ENCODE measurements at regions not wholly inside any gene's neighbourhood (a gene's known extent, or its start where the extent isn't known, plus 50 kb on each side); places are given as distances from the start of the nearest gene placed in this dataset.
"Not testable (repeated sequence)": the region's sequence is repeated elsewhere in the genome, so short reads cannot be mapped to it uniquely, and the experiment has no call there.

DNA sequence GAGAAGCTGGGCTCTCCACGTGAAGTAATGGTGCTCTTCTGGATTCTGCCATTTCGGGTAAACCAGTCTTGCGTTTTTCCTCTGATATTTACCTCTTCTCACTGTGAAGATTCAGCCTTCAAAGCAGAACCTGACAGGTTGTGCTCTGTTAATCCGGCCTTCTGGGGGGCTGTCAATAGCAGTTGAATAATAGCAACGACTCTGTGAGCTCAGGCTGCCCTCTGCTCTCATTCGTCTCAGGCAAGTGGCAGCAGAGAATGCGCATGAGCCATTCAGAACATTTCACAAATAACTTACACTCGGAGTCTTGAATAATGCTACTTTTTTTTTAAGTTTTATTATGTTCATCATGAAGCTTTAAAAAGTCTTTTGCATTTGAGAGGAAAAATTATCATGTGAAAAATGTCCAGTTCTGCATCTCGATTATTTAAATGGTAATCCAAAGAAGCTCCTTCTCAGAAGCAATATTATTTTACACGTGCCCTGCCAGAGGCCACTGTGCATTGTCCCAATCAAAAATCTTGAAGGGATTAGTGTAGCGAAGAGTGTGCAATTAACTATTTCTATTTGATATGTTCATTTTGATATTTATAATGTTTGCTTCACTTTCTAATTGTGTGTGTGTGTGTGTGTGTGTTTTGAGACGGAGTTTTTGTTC lies 354.2 kb upstream of the FAT1 start:
- DNase-seq, result no peak

DNA sequence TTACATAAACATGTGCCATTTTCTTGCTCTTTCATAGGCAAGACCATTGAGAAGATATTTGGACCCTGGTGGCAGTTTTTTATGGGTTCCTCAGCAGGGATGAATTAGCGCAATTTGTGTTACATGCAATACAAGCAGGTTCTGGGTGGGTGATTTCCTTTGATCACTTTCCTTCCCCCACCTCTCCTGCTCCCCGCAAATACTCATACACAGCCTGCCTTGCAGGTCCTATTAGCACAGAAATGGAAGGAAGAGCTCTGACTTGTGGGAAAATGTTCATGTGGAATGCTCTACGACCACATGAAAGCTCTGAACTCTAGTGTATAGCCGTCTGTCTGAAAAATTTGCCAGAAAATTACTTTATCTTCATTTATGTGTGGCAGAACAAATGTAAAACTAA lies 361.0 kb upstream of the FAT1 start:
- no peak for DNase-seq

DNA sequence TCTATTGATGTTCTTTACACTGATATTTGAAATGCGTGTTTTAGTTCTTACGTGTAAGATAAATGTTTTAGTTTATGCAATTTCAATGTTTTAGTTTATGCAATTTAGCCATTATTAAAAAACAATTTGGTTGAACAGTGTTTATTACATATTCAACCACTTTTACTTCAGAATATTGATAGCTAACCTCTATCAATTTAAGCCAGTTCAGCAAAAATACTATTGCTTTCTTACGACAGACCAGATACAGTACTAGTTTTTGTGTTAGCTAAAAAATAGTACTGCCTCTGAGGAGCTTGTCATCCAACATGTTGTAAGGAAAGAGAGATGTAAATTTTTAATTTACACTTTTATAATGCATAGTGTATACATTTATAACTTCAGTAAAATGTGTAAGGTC lies 361.7 kb upstream of the FAT1 start:
- no peak for DNase-seq

DNA sequence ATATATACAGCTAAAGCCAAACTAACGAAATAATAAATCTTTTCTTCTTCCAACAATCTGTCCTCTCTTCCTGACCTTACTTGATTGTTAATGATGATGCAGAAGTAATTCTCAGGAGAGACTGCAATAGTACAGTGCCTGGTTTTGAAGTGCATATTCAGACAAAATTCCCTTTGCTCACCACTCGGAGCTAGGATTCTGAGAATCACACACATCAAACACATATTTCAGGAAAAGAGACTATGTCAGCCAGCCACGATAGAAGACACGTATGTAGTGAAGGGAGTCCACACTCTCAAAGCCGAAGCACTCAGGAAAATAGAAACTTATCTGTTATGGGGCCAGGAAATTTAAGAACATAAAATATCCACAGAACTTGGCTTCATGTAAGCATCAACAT lies 362.5 kb upstream of the FAT1 start:
- DNase-seq, result no peak

DNA sequence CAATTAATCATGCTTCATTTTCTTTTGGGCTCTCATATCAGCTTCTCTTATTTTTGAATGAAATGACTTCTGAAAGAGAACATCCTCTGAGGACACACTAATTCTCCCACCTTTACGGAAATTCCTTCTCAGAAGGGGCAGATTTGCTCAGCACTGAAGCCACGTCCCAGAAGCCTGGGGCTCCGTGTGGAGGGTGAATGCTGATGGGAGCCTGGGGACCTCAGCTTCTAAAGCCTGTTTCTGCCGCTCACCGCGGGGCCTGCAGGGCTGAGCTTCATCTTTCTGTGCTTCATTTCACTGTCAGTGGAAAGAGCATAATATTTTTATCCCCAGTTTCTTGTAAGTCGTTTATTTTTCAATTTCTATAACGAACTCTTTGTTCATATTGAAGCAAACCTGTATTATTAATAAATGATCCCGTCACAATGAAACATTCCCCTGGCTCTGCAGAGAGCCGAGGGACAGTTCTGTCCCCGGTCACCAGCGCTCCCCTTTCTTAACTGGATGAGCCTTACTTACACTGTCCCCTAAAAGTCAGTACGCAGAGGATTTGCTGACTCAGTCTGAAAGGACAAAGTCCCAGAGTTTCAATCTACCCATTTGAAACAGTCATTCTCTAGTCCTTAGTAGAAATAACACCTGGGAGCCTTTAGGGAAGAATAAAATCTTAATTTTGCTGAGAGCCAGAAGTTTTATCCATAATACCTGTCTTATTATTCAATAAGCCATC lies 364.6 kb upstream of the FAT1 start:
- DNase-seq, result no peak

DNA sequence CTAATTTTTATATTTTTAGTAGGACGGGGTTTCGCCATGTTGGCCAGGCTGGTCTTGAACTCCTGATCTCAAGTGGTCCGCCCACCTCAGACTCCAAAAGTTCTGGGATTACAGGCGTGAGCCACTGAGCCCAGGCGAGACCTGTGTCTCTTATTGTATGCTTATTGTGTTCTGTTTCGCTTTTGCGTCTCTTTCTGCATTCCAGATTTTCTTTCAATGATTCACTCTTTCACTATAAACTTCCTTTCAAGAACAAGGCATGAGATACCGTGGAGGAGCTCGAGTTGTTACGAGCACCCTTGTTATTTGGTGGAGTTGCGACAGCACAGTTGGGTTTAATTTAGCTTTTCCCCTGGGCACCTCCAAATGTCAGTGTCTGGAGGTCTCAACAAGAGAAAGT lies 366.7 kb upstream of the FAT1 start:
- no peak for DNase-seq

DNA sequence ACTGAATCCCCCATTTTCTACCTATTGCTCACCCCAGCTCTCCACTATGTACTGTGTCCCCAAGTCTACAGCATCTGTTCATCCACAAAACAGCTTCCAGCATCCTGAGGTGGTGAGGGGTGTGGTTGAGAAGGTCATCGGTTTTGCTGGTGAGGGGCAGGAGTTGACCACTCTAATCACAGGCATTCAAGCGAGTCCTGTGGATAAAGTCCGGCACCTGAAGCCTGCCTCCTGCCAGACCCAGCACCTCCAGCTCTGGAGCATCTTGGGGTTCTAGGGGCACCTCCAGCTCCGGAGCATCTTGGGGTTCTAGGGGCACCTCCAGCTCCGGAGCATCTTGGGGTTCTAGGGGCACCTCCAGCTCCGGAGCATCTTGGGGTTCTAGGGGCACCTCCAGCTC lies 367.2 kb upstream of the FAT1 start:
- not testable (repeated sequence) for DNase-seq

DNA sequence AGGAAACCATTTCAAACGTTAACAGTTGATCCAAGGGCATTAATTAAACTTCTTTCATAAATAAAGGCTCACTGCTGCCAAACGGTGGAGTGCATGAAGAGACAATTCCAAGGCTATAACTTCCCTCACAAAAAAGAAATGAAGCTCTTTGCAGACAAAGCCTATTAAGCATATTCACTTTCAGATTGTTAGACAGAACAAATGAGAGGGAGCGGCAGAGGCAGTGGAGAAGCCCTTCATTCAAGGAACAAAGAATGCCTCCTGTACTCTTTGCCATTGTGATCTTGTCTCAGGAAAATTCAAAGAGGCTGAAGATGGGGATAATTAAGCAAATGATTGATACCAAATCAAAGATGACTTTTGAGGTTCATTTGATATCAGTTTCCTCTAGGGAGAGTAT lies 370.5 kb upstream of the FAT1 start:
- DNase-seq, result no peak

DNA sequence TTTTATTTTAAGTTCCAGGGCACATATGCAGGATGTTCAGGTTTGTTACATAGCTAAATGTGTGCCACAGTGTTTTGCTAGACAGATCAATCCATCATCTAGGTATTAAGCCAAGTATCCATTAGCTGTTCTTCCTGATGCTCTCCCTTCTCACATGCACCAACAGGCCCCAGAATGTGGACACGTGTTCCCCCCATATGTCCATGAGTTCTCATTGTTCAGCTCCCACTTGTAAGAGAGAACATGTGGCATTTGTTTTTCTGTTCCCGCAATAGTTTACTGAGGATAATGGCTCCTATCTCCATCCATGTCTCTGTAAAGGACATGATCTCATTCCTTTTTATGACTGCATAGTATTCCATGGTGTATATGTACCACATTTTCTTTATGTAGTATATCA lies 374.8 kb upstream of the FAT1 start:
- DNase-seq, result no peak

DNA sequence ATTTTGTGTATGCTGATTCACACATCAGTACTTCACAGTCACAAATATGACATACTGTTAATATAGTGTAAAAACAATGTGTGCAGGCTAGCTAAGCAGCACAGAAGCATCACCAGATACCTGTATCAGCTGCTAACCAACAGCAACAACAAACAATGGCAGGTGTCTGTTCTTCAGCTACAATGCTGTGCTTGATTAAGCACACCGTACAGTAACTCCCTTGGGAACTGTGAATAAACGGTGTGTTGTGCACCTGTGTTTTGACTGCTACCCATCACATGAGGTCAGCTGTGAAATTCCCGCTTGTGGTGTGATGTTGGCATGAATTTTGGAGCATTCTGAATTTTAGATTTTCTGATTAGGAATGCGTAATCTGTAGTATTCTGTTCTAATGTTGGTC lies 379.7 kb upstream of the FAT1 start:
- no peak for DNase-seq

DNA sequence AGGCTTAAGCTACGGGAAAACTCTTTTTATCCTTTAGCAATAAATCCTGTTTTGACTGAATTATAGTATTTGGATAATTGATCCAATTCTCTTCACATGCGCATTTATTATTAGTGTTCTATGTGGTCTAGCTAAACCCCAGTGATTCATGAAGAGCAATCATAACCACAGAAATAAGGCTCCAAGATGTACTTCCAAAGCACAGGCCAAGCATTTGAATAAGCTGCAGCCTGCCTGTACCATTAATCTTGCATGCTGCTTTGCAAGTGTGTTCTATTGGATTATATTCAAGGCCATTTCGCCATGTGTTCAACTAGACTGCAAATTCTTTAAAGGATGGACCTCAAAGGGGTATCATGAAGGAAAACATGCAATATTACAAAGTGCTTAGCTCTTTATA lies 385.2 kb upstream of the FAT1 start:
- no peak for DNase-seq

DNA sequence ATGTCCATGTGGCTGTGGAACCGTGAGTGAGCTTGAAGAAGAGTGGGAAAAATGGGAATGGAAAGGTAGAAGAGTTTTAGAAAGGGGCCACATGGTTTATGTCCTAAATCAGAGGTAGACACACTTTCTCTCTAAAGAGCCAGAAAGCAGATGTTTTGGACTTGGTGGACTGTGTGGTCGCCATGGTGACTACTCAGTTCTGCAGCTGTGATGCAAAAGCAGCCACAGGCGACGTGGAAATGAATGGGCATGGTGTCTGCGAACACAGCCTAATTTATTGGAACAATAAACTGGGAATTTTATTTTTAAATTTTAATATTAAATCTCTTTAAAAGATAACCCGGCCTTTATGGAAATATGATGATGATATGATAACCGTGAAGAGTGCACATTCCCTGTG lies 386.0 kb upstream of the FAT1 start:
- no peak for DNase-seq

DNA sequence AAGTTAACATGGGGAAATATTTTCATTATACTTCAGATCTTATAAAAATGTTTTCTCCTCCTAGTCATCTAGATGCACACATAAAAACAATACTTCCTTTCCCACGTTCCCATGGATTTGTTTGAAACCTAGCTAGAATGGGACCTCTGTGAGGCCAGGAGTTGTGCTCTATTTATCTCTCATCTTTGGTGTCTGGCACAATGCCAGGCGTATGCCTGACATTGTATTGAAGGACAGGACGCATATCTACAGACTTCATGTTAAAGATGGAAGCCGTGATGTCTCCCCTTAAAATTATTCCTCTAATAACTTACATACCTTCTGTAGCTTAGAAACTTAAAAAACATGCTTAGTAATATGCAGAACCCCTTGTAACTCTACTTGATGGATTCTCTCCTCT lies 394.5 kb upstream of the FAT1 start:
- no peak for DNase-seq

DNA sequence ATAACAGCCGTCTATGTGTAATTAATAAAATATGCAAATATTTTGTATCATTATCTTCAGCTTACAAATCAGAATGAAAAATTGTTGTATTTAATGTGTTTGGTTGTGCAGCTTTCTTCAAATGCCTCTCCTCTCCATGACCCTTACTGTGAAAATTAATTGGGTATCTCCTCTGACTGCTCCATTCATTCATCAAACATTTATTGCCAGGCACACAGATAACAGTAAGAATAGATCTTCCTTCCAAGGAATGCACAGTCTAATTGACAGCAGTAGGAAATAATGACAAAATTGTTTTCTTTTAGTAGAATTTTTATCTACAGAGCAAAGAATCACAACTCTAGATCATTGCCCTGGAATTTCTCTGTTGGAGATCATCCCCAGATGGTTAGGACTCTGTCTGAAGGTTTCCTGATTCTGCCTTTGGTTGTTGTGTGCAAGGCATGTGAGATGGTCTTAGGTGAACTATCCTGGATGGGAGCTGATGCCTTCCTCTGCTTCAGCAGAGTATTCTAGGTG lies 395.0 kb upstream of the FAT1 start:
- DNase-seq, result no peak

DNA sequence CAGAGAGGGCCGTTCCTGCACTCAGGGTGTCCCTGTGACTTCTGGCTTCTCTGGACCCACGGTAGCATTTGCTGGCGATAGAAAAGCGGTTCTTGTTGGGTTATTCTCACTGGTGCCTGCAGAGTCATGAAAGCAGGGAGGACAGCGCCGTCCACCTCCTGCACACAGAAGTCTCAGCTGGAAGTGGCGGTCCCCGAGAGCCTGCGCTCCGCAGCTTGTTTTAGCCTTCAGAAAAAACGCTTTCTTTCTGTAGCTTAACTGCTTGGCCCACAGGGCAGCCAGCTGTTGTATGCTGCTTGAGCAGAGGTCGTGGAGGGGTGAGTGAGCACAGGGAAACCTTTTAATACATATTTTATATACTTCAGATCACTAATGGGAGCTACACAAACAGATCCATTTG lies 400.7 kb upstream of the FAT1 start:
- DNase-seq, result no peak

DNA sequence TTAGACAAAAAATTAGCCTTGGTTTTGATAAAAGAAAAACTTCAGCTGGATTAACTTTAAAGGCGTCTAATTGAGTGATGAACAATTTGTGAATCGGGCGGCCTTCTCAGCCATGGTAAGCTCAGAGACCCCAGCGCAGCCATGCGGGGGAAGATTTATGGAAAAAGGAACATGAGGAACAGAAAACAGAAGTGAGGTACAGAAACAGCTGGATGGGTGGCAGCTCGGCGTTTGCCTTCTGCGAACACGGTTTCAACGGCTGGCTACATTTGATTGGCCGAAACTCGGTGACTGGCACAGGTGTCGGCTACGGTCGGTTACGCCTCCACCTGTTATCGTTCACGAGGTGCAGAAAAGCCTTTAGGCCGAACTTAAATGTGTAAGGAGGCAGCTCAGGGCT lies 401.4 kb upstream of the FAT1 start:
- no peak for DNase-seq

DNA sequence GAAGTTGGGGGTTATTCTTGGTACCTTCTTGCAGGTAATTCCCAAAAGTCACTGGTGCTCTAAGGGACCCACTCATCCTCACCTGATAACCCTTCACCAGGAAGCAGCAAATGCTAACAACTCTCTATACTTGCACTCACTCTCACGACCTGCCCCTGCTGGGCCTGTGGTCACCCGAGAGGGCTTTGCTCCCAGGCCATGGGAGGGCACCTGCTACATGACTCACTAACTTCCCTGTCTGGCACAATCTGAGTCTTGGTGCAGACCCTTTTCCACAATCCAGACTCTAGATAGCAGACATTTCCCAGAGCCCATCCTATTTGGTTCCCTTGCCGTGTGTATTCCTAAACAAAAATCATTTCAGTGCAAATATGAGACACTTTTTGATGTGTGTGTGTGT lies 403.8 kb upstream of the FAT1 start:
- DNase-seq, result no peak

DNA sequence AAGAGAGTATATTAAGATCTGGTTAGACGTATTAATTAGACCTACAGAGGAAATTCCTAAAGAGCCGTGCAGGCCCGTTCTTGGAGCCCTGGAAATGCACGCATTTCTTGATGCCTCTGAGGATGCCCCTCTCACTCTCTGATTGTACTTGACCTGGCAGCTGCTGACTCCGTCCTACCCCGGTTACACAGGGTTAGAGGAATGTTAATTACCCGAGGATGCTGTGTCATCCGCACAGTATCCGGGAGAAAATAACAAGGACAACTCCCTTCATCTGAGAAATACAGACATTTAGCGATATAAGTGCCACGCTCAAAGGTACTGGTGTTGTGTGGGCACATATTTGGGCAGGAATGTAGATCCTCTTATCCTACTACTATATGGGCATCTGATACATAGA lies 404.6 kb upstream of the FAT1 start:
- DNase-seq, result no peak

DNA sequence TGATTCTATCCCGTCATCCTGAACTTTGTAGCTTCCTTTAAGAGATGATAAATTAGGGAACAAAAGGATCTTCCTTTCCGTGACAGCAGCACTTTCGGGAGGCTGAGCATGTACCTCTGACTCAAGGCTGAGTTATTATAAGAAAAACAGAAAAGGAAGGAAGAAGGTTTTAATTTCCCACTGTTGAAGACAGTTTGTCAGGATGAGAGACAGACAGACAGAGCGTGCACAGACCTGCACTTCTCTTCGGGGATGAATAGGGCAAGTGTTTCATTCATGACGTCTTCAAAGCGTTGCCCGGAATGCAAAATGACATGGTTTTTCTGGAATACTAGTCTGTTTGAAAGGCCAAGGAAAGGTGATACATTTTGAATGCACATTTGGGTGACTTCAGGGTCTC lies 405.3 kb upstream of the FAT1 start:
- no peak for DNase-seq

DNA sequence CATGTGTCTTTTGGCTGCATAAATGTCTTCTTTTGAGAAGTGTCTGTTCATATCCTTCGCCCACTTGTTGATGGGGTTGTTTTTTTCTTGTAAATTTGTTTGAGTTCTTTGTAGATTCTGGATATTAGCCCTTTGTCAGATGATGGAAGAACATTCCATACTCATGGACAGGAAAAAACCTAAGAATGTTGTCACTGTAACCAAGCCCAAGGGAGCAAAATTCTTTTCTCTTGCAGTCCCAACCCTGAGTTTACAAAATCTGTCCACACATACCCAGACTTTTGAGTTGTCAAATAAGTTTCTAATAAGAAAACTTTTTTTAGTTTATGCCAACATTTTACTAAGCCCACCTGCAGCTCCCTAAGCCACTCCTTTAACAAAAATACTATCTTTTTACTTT lies 408.2 kb upstream of the FAT1 start:
- DNase-seq, result not testable (repeated sequence)

DNA sequence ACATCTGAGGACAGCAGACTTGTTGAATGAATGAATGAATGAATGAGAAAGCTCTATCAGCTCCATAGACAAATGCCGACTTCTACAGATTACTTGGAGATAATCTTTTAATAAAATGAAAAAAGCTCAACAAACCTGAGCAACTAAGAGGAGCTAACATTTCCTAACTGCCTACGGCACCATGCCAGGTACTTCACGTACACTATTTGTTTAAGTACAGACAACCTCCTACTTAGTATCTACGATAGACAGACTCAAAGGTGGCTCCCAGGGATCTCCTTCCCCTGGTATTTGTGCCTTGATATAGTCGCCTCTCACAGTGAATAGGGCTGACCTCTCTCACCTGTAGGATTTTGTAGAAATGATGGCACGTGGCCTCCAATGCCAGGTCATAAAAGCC lies 412.2 kb upstream of the FAT1 start:
- no peak for DNase-seq

DNA sequence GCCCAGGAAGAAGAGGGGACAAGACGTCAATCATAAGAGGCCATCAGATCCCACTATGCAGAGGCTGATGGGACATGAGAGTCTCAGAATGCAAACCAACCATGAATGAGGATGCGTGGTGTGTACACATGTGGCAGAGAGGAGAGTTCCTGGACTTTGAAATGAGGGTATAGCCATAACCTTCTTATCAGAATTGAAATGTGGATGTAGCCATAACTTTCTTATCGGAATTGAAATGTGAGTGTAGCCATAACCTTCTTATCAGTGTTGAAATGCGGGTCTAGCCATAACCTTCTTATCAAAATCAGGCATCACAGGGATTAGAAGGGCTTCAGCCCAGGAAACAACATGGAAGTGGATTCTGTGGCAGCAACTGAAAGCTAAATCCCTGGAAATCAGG lies 415.5 kb upstream of the FAT1 start:
- no peak for DNase-seq

DNA sequence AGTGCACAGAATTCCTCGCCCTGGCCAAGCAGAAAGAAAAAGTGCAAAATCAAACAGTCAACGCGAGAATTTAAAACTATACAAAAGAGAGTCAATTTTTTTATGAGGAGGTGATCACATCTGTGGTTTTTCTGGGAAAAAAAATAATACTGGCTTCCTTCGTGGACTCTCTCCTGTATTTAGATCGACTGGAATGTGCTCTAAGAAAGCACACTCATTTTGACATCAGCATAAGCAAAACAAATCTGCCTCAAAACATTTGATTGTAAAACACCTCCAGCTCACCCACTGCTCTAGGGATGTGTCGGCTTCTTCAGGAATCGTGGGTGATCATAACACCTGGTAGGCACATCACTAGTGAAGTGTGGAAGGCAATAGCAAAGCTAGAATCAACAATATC lies 417.4 kb upstream of the FAT1 start:
- DNase-seq, result no peak

DNA sequence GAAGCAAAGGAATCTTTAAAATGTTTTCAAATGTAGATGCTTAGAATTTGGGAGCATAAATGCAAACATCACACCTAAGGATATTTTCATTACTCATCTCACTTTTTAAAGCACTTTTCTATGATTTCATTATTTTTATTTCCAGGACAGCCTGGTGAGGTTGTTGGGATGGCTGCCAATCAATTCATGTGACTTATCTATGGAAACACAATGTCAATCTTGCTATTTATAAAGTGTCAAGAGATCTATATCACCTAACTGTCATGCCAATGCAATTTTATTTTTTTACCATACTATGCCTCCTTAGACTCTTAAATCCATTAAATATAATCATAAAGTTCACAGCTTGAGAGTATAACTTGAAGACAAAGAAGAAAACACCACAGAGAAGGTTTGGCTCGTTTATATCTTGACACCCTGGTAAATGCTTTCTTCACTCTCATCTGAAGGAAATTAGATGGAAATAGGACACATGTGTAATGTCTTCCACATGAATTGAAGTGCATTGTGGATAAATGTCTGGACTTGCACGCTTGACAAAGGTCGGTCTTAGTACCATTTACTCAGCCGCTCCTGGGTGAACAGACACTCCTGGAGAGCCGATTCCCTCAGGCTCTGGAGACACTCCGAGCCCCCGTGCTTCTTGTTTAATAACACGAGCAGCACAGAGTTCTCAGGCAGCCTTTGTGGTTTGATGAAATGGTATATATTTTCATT lies 425.7 kb upstream of the FAT1 start:
- DNase-seq, result no peak

All from cerebellar nuclear complex (tissue), 1 donor.